ENCODE measurements at regions not wholly inside any gene's neighbourhood (a gene's known extent, or its start where the extent isn't known, plus 50 kb on each side); places are given as distances from the start of the nearest gene placed in this dataset.

DNA sequence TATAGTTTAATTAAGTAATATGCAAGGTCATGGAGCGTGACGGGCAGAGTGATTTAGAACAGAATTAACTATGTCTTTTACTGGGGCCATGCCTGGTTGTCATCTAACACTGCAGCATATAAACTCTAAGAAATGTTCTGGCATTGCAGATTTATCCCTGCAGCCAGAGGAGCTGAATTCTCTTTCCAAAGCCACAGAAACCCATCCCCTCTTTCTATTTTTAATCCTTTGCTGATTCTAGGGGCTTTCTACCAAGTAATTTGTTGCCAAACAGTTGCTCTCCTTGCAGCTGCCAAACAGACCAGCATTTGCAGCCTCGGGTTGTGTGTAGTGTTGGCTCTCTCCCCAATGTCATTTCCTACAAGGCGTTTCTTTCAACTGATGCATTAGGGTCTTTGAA, 243.2 kb upstream of the MON1B start:
- no peaks in the 10 kb centered on the region for H3K9me3 ChIP-seq (ENCODE audit: control insufficient read depth, low read length)
- DNase-seq (ENCODE audit: low read depth) = no peak
- no peaks in the 10 kb centered on the region for H3K36me3 ChIP-seq (ENCODE audit: control insufficient read depth, insufficient read depth, low read length, severe bottlenecking)
- no peak overlapping the region for H3K4me3 ChIP-seq (ENCODE audit: low read length)
- H3K27me3 ChIP-seq (replicated peaks; ENCODE audit: control insufficient read depth, insufficient read depth, low read length) = no peaks in the 10 kb centered on the region
- H3K4me1 ChIP-seq (ENCODE audit: control insufficient read depth, insufficient read depth, low read length) = peaks cover 18% of the 10 kb centered on the region
- H3K9ac ChIP-seq (ENCODE audit: low read length) = no peak overlapping the region

- Histone ChIP-seq H3K27me3 (replicated peaks; ENCODE audit: control insufficient read depth, insufficient read depth, low read length) (no peaks in the 10 kb centered on the region), H3K4me3 (ENCODE audit: low read length) (peak overlapping the region; percentile 30), H3K9ac (ENCODE audit: low read length) (no peak overlapping the region), H3K4me1 (ENCODE audit: control insufficient read depth, insufficient read depth, low read length) (peaks cover 10% of the 10 kb centered on the region), H3K36me3 (ENCODE audit: control insufficient read depth, insufficient read depth, low read length, severe bottlenecking) (no peaks in the 10 kb centered on the region), H3K9me3 (ENCODE audit: control insufficient read depth, low read length) (no peaks in the 10 kb centered on the region)
- DNase-seq (ENCODE audit: low read depth) = no peak
Measured at GRCh38 chr16:76955629-76956028, 235.4 kb upstream of the MON1B start.

- Histone ChIP-seq H3K9ac (ENCODE audit: low read length) (no peak overlapping the region), H3K9me3 (ENCODE audit: control insufficient read depth, low read length) (no peaks in the 10 kb centered on the region), H3K27me3 (replicated peaks; ENCODE audit: control insufficient read depth, insufficient read depth, low read length) (no peaks in the 10 kb centered on the region), H3K4me1 (ENCODE audit: control insufficient read depth, insufficient read depth, low read length) (peaks cover 10% of the 10 kb centered on the region), H3K4me3 (ENCODE audit: low read length) (no peak overlapping the region), H3K36me3 (ENCODE audit: control insufficient read depth, insufficient read depth, low read length, severe bottlenecking) (no peaks in the 10 kb centered on the region)
- DNase-seq (ENCODE audit: low read depth) = no peak
Measured at GRCh38 chr16:76956394-76956793, 234.6 kb upstream of the MON1B start.

- no peak for DNase-seq (ENCODE audit: low read depth)
- Histone ChIP-seq H3K36me3 (ENCODE audit: control insufficient read depth, insufficient read depth, low read length, severe bottlenecking) (no peaks in the 10 kb centered on the region), H3K27me3 (replicated peaks; ENCODE audit: control insufficient read depth, insufficient read depth, low read length) (no peaks in the 10 kb centered on the region)
Measured at GRCh38 chr16:76956841-76957240, 234.1 kb upstream of the MON1B start.

DNA sequence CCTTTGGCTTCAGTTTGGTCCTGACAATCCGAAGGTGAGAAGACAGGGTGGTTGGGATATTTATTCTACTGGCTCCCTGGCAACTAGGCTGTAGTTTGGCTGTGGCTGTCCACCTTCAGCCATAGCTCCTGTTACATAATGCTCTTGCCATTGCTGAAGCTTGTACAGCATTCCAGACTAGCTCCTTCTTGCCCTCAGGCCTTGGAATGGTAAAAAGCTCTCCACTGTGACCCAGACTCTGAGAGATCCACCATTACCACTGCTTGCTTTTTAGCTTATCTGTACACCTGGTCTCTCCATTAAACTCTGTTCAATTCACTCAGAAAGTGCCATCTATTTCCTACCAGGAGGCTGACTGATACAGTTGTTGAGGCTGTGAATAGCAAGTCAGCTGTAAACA, 231.8 kb upstream of the MON1B start:
- Histone ChIP-seq H3K9me3 (ENCODE audit: control insufficient read depth, low read length) (no peaks in the 10 kb centered on the region), H3K4me3 (ENCODE audit: low read length) (no peak overlapping the region), H3K9ac (ENCODE audit: low read length) (no peak overlapping the region), H3K4me1 (ENCODE audit: control insufficient read depth, insufficient read depth, low read length) (peaks cover 10% of the 10 kb centered on the region), H3K27me3 (replicated peaks; ENCODE audit: control insufficient read depth, insufficient read depth, low read length) (no peaks in the 10 kb centered on the region), H3K36me3 (ENCODE audit: control insufficient read depth, insufficient read depth, low read length, severe bottlenecking) (no peaks in the 10 kb centered on the region)
- no peak for DNase-seq (ENCODE audit: low read depth)

More at GRCh38 chr16:76956841-76957240, 234.1 kb upstream of the MON1B start:
- H3K4me1 ChIP-seq (ENCODE audit: control insufficient read depth, insufficient read depth, low read length) = peaks cover 10% of the 10 kb centered on the region
- no peak overlapping the region for H3K9ac ChIP-seq (ENCODE audit: low read length)
- no peaks in the 10 kb centered on the region for H3K9me3 ChIP-seq (ENCODE audit: control insufficient read depth, low read length)
- no peak overlapping the region for H3K4me3 ChIP-seq (ENCODE audit: low read length)

GRCh38 chr16:76963614-76964315, 227.2 kb upstream of the MON1B start:
- Histone ChIP-seq H3K4me1 (ENCODE audit: control insufficient read depth, insufficient read depth, low read length) (no peaks in the 10 kb centered on the region), H3K27me3 (replicated peaks; ENCODE audit: control insufficient read depth, insufficient read depth, low read length) (no peaks in the 10 kb centered on the region), H3K9ac (ENCODE audit: low read length) (no peak overlapping the region), H3K9me3 (ENCODE audit: control insufficient read depth, low read length) (no peaks in the 10 kb centered on the region), H3K4me3 (ENCODE audit: low read length) (no peak overlapping the region), H3K36me3 (ENCODE audit: control insufficient read depth, insufficient read depth, low read length, severe bottlenecking) (no peaks in the 10 kb centered on the region)
- DNase-seq (ENCODE audit: low read depth) = no peak

DNA sequence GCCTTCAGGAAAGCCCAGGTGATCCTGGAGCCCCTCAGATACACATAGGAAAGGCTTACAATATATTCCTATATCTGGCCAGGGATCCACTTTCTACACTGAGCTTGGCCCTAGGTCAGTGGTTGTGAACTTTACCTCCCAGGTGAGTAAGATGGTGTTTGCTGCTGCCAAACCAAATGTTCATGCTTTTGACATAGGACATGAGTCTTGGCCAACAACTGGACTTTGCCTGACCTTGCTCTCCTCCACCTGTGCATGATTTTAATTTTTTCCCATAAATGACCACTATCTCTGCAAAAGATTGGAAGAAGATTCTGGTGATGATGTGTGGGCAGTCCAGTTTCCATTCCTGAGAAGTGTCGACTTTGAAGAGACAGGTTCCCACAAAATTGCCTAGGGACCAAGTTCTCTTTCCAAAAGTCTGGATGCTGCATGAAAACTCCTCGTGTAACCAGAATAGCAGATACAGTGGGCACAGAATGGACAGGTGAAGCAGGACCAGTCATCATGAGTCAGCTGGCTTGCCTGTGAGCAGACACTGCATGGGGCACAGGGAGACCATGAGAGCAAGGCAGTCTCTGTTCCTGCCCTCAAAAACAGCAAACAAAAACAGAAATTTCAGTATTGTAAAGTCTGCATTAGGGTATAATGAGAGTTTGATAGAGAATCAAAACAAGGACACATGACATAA, 226.4 kb upstream of the MON1B start:
- Histone ChIP-seq H3K9me3 (ENCODE audit: control insufficient read depth, low read length) (no peaks in the 10 kb centered on the region), H3K36me3 (ENCODE audit: control insufficient read depth, insufficient read depth, low read length, severe bottlenecking) (no peaks in the 10 kb centered on the region), H3K27me3 (replicated peaks; ENCODE audit: control insufficient read depth, insufficient read depth, low read length) (no peaks in the 10 kb centered on the region), H3K4me3 (ENCODE audit: low read length) (no peak overlapping the region), H3K4me1 (ENCODE audit: control insufficient read depth, insufficient read depth, low read length) (no peaks in the 10 kb centered on the region), H3K9ac (ENCODE audit: low read length) (no peak overlapping the region)
- no peak for DNase-seq (ENCODE audit: low read depth)

DNA sequence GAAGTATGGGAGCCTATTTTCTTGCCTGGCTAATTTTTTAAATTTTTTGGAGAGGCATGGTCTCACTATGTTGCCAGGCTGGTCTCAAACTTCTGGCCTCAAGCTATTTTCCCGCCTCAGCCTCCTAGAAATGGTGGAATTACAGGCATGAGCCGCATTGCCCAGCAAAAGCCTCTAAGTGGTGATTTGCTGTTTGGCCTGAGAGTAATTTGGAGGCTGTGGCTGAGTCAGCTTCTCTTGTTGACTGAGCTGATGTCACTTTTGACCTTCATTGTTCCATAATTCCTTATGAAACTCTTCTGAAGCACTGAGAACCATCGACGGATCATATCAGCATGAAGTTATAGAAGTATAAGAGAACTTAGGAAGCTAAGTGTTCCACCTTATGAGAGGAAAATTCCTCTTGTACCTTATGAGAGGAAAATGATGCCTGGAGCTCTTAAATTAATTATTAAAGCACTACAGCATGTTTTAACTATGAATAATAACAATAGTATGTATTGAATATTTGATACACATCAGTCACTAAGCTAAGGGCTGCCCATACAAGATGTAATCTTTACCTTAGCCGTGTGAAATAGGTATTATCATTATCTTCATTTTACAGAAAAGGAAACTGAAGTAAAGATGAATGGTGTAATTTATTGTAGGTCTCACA, 220.8 kb upstream of the MON1B start:
- Histone ChIP-seq H3K9ac (ENCODE audit: low read length) (no peak overlapping the region), H3K36me3 (ENCODE audit: control insufficient read depth, insufficient read depth, low read length, severe bottlenecking) (no peaks in the 10 kb centered on the region), H3K27me3 (replicated peaks; ENCODE audit: control insufficient read depth, insufficient read depth, low read length) (no peaks in the 10 kb centered on the region), H3K4me3 (ENCODE audit: low read length) (no peak overlapping the region), H3K9me3 (ENCODE audit: control insufficient read depth, low read length) (no peaks in the 10 kb centered on the region), H3K4me1 (ENCODE audit: control insufficient read depth, insufficient read depth, low read length) (peaks cover 6% of the 10 kb centered on the region)
- peak; percentile 12 for DNase-seq (ENCODE audit: low read depth)

DNA sequence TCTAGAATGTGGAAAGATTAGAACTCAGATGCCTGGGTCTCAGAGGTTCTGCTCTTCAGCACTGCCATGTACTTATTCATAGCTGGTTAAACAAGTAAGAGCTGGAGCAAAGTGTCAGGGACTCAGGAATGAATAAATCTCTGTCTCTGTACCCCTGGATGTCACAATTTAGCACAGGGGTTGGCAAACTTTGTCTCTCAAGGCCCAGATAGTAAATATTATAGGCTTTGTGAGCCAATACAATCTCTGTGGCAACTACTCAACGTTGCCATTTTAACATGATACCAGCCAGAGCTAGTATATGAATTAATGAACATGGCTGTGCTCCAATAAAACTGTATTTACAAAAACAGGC, 220.3 kb upstream of the MON1B start:
- H3K27me3 ChIP-seq (replicated peaks; ENCODE audit: control insufficient read depth, insufficient read depth, low read length) = no peaks in the 10 kb centered on the region
- no peak overlapping the region for H3K9ac ChIP-seq (ENCODE audit: low read length)
- H3K4me1 ChIP-seq (ENCODE audit: control insufficient read depth, insufficient read depth, low read length) = peaks cover 6% of the 10 kb centered on the region
- no peak overlapping the region for H3K4me3 ChIP-seq (ENCODE audit: low read length)
- H3K36me3 ChIP-seq (ENCODE audit: control insufficient read depth, insufficient read depth, low read length, severe bottlenecking) = no peaks in the 10 kb centered on the region
- DNase-seq (ENCODE audit: low read depth) = no peak
- no peaks in the 10 kb centered on the region for H3K9me3 ChIP-seq (ENCODE audit: control insufficient read depth, low read length)

DNA sequence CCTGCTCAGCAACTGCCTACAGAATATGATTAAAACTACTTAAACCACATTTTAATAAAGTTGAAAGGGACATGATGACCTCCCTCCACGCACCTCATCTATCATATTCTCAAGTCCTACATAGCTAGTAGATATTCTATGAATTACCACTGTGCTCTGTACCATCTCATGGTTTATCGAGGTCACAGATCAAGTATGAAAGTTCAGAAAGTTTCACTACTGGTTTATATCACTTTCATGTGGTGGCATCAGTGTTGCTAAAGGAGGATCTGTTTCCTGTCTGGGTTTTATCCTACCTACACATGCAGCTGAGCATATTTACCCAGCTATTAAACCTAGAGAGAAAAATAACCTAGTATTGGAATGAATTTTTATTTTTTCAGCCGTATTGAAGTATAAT, 214.9 kb upstream of the MON1B start:
- H3K27me3 ChIP-seq (replicated peaks; ENCODE audit: control insufficient read depth, insufficient read depth, low read length) = no peaks in the 10 kb centered on the region
- no peaks in the 10 kb centered on the region for H3K36me3 ChIP-seq (ENCODE audit: control insufficient read depth, insufficient read depth, low read length, severe bottlenecking)

GRCh38 chr16:76976756-76977155, 214.2 kb upstream of the MON1B start:
- no peaks in the 10 kb centered on the region for H3K27me3 ChIP-seq (replicated peaks; ENCODE audit: control insufficient read depth, insufficient read depth, low read length)
- DNase-seq (ENCODE audit: low read depth) = no peak
- H3K36me3 ChIP-seq (ENCODE audit: control insufficient read depth, insufficient read depth, low read length, severe bottlenecking) = no peaks in the 10 kb centered on the region
- no peaks in the 10 kb centered on the region for H3K4me1 ChIP-seq (ENCODE audit: control insufficient read depth, insufficient read depth, low read length)
- H3K9me3 ChIP-seq (ENCODE audit: control insufficient read depth, low read length) = no peaks in the 10 kb centered on the region
- H3K9ac ChIP-seq (ENCODE audit: low read length) = no peak overlapping the region
- H3K4me3 ChIP-seq (ENCODE audit: low read length) = no peak overlapping the region

More for the DNA sequence above, 214.9 kb upstream of the MON1B start:
- no peak for DNase-seq (ENCODE audit: low read depth)
- Histone ChIP-seq H3K9me3 (ENCODE audit: control insufficient read depth, low read length) (no peaks in the 10 kb centered on the region), H3K4me1 (ENCODE audit: control insufficient read depth, insufficient read depth, low read length) (no peaks in the 10 kb centered on the region), H3K4me3 (ENCODE audit: low read length) (no peak overlapping the region), H3K9ac (ENCODE audit: low read length) (no peak overlapping the region)

Data from adipocyte (in vitro differentiated cells).